H1 (cell line): ENCODE measurements at regions not wholly inside any gene's neighbourhood (a gene's known extent, or its start where the extent isn't known, plus 50 kb on each side); places are given as distances from the start of the nearest gene placed in this dataset.

Source experiments
- CTCF ChIA-PET: fragments of 300-600 bp; sonication (Branson Sonifier 250); formaldehyde crosslinking; loops from one replicate; lab custom pipeline; 2021; ENCODE audit not compliant: partially characterized antibody; lab: Charles Lee
- POLR2A ChIA-PET: fragments of 300-600 bp; sonication (Branson Sonifier 250); formaldehyde crosslinking; loops from one replicate; lab custom pipeline; 2021; ENCODE audit warnings: inconsistent platforms; ENCODE audit not compliant: partially characterized antibody; lab: Charles Lee
- DNase-seq, 2 experiments: peaks; one replicate each; pipeline versions ENCODE4 v3.0.0 to v3.0.0-alpha.2; 2010 to 2022; ENCODE audit warnings: low spot score in 2 of 2, low read depth in 1 of 2, mixed read lengths in 1 of 2
- FAIRE-seq: peaks from 2 replicates; lab custom pipeline; 2011; peaks lifted over from hg19 to GRCh38; lab: Jason Lieb, UNC
- H2AFZ ChIP-seq: 2 replicates; pipeline ENCODE4 v1.8.1; 2012; ENCODE audit warnings: low read length, inconsistent platforms
- H2AK5ac ChIP-seq: 2 replicates; pipeline ENCODE4 v1.6.1; 2013; ENCODE audit warnings: low read depth, low read length
- H2BK120ac ChIP-seq: replicated peaks from 2 replicates; pipeline ENCODE3; 2013; ENCODE audit warnings: low read depth, low read length, inconsistent platforms
- H2BK12ac ChIP-seq: 2 replicates; pipeline ENCODE4 v1.6.1; 2013; ENCODE audit warnings: low read depth, low read length
- H2BK15ac ChIP-seq: 2 replicates; pipeline ENCODE4 v1.6.1; 2013; ENCODE audit warnings: low read length
- H2BK20ac ChIP-seq: 2 replicates; pipeline ENCODE4 v1.6.1; 2013; ENCODE audit warnings: low read length
- H2BK5ac ChIP-seq: 2 replicates; pipeline ENCODE4 v1.6.1; 2013; ENCODE audit warnings: low read depth, low read length
- H3K14ac ChIP-seq: 2 replicates; pipeline ENCODE4 v1.6.1; 2013; ENCODE audit warnings: inconsistent platforms; ENCODE audit not compliant: insufficient read length
- H3K18ac ChIP-seq: 2 replicates; pipeline ENCODE4 v1.6.1; 2013; ENCODE audit warnings: low read length; ENCODE audit errors: extremely low read depth
- H3K23ac ChIP-seq: 2 replicates; pipeline ENCODE4 v1.6.1; 2013; ENCODE audit warnings: inconsistent platforms; ENCODE audit not compliant: insufficient read length
- H3K23me2 ChIP-seq: 2 replicates; pipeline ENCODE4 v1.6.1; 2013; ENCODE audit warnings: low read depth, low read length
- H3K27ac ChIP-seq: 2 replicates; pipeline ENCODE4 v1.6.1; 2011; ENCODE audit warnings: low read depth, low read length, inconsistent platforms
- H3K27me3 ChIP-seq, 4 experiments: replicated peaks in 1 of 4; 1 replicate in 1 of 4; 2 replicates in 3 of 4; pipeline versions ENCODE4 v1.6.1 to v1.8.1; 2011 to 2013; ENCODE audit warnings: low read length in 3 of 4, mild to moderate bottlenecking in 3 of 4, inconsistent platforms in 2 of 4, mixed read lengths in 2 of 4, moderate library complexity in 1 of 4; ENCODE audit not compliant: control insufficient read depth in 3 of 4, insufficient read depth in 3 of 4; ENCODE audit errors: extremely low read depth in 1 of 4
- H3K36me3 ChIP-seq, 4 experiments: 2 replicates each; pipeline versions ENCODE4 v1.6.1 to v1.8.1; 2011 to 2013; ENCODE audit warnings: mild to moderate bottlenecking in 4 of 4, low read length in 3 of 4, moderate library complexity in 2 of 4, control low read depth in 1 of 4, inconsistent platforms in 1 of 4; ENCODE audit not compliant: insufficient read depth in 4 of 4, control insufficient read depth in 2 of 4
- H3K4ac ChIP-seq: replicated peaks from 2 replicates; pipeline ENCODE3; 2013; ENCODE audit warnings: low read length, low read depth, mixed read lengths, inconsistent platforms; ENCODE audit not compliant: insufficient read length
- H3K4me1 ChIP-seq, 4 experiments: replicated peaks in 1 of 4; 1 replicate in 1 of 4; 2 replicates in 3 of 4; pipeline versions ENCODE4 v1.6.1 to v1.8.1; 2011 to 2013; ENCODE audit warnings: low read length in 3 of 4, inconsistent platforms in 2 of 4, mixed read lengths in 1 of 4; ENCODE audit not compliant: insufficient read depth in 4 of 4, control insufficient read depth in 3 of 4
- H3K4me2 ChIP-seq, 2 experiments: 2 replicates each; pipeline versions ENCODE4 v1.6.1 to v1.8.1; 2011 to 2013; ENCODE audit warnings: low read depth in 2 of 2, low read length in 2 of 2, control low read depth in 1 of 2, inconsistent platforms in 1 of 2, mild to moderate bottlenecking in 1 of 2; ENCODE audit not compliant: insufficient read depth in 1 of 2
- H3K4me3 ChIP-seq, 4 experiments: fragments of 200-600, 300-600 bp in 1 of 4; sonication (generic), shearing (Covaris generic), sonication (Bioruptor Twin) in 1 of 4; 2 replicates each; pipeline versions ENCODE4 v1.5.1 to v1.8.1; 2011 to 2016; ENCODE audit warnings: low read length in 4 of 4, low read depth in 3 of 4, control low read depth in 2 of 4, inconsistent platforms in 2 of 4, mild to moderate bottlenecking in 2 of 4, mixed read lengths in 1 of 4, moderate library complexity in 1 of 4; ENCODE audit not compliant: insufficient read depth in 2 of 4; ENCODE audit errors: extremely low read depth in 1 of 4
- H3K56ac ChIP-seq: replicated peaks from 2 replicates; pipeline ENCODE3; 2013; ENCODE audit warnings: low read depth, mild to moderate bottlenecking, mixed read lengths, low read length, inconsistent platforms; ENCODE audit not compliant: insufficient read length
- H3K79me1 ChIP-seq: 2 replicates; pipeline ENCODE4 v1.6.1; 2013; ENCODE audit warnings: low read depth, low read length, control low read depth
- H3K79me2 ChIP-seq, 2 experiments: 2 replicates each; pipeline versions ENCODE4 v1.6.1 to v1.8.1; 2012 to 2013; ENCODE audit warnings: low read length in 2 of 2, mild to moderate bottlenecking in 2 of 2, inconsistent platforms in 1 of 2; ENCODE audit not compliant: insufficient read depth in 2 of 2, control insufficient read depth in 1 of 2
- H3K9ac ChIP-seq, 4 experiments: replicated peaks in 1 of 4; 1 replicate in 1 of 4; 2 replicates in 3 of 4; pipeline versions ENCODE4 v1.6.1 to v1.8.1; 2011 to 2013; ENCODE audit warnings: low read depth in 3 of 4, low read length in 3 of 4, control low read depth in 2 of 4, mild to moderate bottlenecking in 2 of 4, moderate library complexity in 2 of 4, inconsistent platforms in 1 of 4; ENCODE audit errors: extremely low read depth in 1 of 4
- H3K9me3 ChIP-seq, 2 experiments: 2 replicates each; pipeline versions ENCODE4 v1.6.1 to v1.8.1; 2012 to 2013; ENCODE audit warnings: mild to moderate bottlenecking in 2 of 2, moderate library complexity in 2 of 2, control low read depth in 1 of 2, inconsistent platforms in 1 of 2, low read depth in 1 of 2, low read length in 1 of 2, mixed read lengths in 1 of 2; ENCODE audit not compliant: insufficient read depth in 2 of 2
- H4K20me1 ChIP-seq, 2 experiments: replicated peaks in 1 of 2; 2 replicates each; pipeline versions ENCODE3 to v1.8.1; 2011 to 2013; ENCODE audit warnings: inconsistent platforms in 2 of 2, low read length in 2 of 2, mild to moderate bottlenecking in 1 of 2; ENCODE audit not compliant: insufficient read depth in 2 of 2, control insufficient read depth in 1 of 2
- H4K5ac ChIP-seq: 2 replicates; pipeline ENCODE4 v1.6.1; 2013; ENCODE audit warnings: low read length, low read depth, mixed read lengths, inconsistent platforms; ENCODE audit not compliant: insufficient read length
- H4K8ac ChIP-seq: 2 replicates; pipeline ENCODE4 v1.8.0; 2013; ENCODE audit warnings: mild to moderate bottlenecking, moderate library complexity, low read length, inconsistent platforms; ENCODE audit not compliant: insufficient read depth; ENCODE audit errors: extremely low read depth
- H4K91ac ChIP-seq: replicated peaks from 2 replicates; pipeline ENCODE3; 2013; ENCODE audit warnings: low read length, mixed read lengths, inconsistent platforms; ENCODE audit not compliant: insufficient read length
- ATF2 ChIP-seq: IDR thresholded peaks from 2 replicates; pipeline ENCODE4 v1.6.1; 2012; ENCODE audit warnings: low read length, inconsistent platforms
- CBX8 ChIP-seq: fragments of 300-800, 300-1000 bp; sonication (generic); IDR thresholded peaks from 2 replicates; pipeline ENCODE4 v1.7.1; 2016; ENCODE audit warnings: low read depth, low read length, borderline replicate concordance
- CEBPB ChIP-seq: IDR thresholded peaks from 2 replicates; pipeline ENCODE4 v1.6.1; 2012; ENCODE audit warnings: low read depth, low read length
- CHD1 ChIP-seq: IDR thresholded peaks from 2 replicates; pipeline ENCODE4 v1.6.1; 2012; ENCODE audit warnings: low read depth, low read length, improper control_type of control experiment
- CTBP2 ChIP-seq: IDR thresholded peaks from 2 replicates; pipeline ENCODE4 v1.7.0; 2011; ENCODE audit warnings: borderline replicate concordance, mild to moderate bottlenecking, moderate library complexity, mixed read lengths, low read length; ENCODE audit not compliant: insufficient read depth, insufficient read length
- POLR2AphosphoS5 ChIP-seq: IDR thresholded peaks from 2 replicates; pipeline ENCODE4 v1.6.1; 2011; ENCODE audit warnings: low read depth, low read length
- SIX5 ChIP-seq: IDR thresholded peaks from 2 replicates; pipeline ENCODE4 v1.6.1; 2011; ENCODE audit warnings: mild to moderate bottlenecking, low read depth, low read length
- SP1 ChIP-seq: IDR thresholded peaks from 2 replicates; pipeline ENCODE4 v1.6.1; 2011; ENCODE audit warnings: low read depth, low read length
- SP4 ChIP-seq: IDR thresholded peaks from 2 replicates; pipeline ENCODE4 v1.6.1; 2012; ENCODE audit warnings: low read length, inconsistent platforms
- WGBS, 2 experiments: shearing (Covaris generic) in 1 of 2; methylation state at CpG; one replicate each; pipeline versions ENCODE4 v1.1.6 to v1.1.7; 2013 to 2015; ENCODE audit warnings: low lambda C conversion rate in 2 of 2, mixed read lengths in 2 of 2, inconsistent platforms in 1 of 2, low coverage in 1 of 2, missing lambda C conversion rate in 1 of 2; ENCODE audit not compliant: insufficient replicate concordance in 2 of 2, insufficient coverage in 1 of 2, insufficient read length in 1 of 2; ENCODE audit errors: extremely low coverage in 1 of 2, missing lambda C conversion rate in 1 of 2; 5-methylcytosine and 5-hydroxymethylcytosine counted together

GRCh38 chr14:75374911-75375310, 52.9 kb upstream of the JDP2 start:
- H3K27me3 ChIP-seq = no peaks in the 10 kb centered on the region
- no peak overlapping the region for H4K8ac ChIP-seq
- no peak for TF ChIP-seq CTBP2
- TF ChIP-seq CBX8 = no peak
- no peak for TF ChIP-seq SP1
- TF ChIP-seq SIX5 = no peak
- no peak for TF ChIP-seq SP4
- TF ChIP-seq ATF2 = no peak
- no peak for TF ChIP-seq CHD1
- TF ChIP-seq POLR2AphosphoS5 = no peak
- TF ChIP-seq CEBPB = no peak
- TF ChIP-seq, all 59 proteins: peak for 0
- FAIRE-seq (no peak), DNase-seq (no peak)
- Histone ChIP-seq H4K91ac (no peak overlapping the region), H3K18ac (no peak overlapping the region), H2BK20ac (no peak overlapping the region), H2AK5ac (no peak overlapping the region), H2BK5ac (no peak overlapping the region), H3K27ac (no peak overlapping the region), H3K79me2 (no peaks in the 10 kb centered on the region), H3K36me3 (no peaks in the 10 kb centered on the region), H2BK15ac (no peak overlapping the region), H4K5ac (no peak overlapping the region), H3K23ac (no peak overlapping the region), H3K9ac (no peak overlapping the region), H2BK120ac (no peak overlapping the region), H2BK12ac (no peak overlapping the region), H3K9me3 (no peaks in the 10 kb centered on the region), H4K20me1 (no peaks in the 10 kb centered on the region), H3K4me3 (no peak overlapping the region), H3K4me2 (no peak overlapping the region), H3K56ac (no peak overlapping the region), H2AFZ (no peak overlapping the region), H3K79me1 (no peaks in the 10 kb centered on the region), H3K4me1 (peaks cover 0 to 3% (median 1%) of the 10 kb centered on the region in 4 experiments; a peak in 3 of 7 replicates), H3K14ac (no peak overlapping the region), H3K23me2 (peaks cover 3% of the 10 kb centered on the region; the same call in 1 of the 2 replicates), H3K4ac (no peak overlapping the region)
- WGBS, 2 experiments = 62% methylated on average over 1 of the region's 1 CpG; no CpG with 5 or more reads in 1 of the 2 experiments
- ChIA-PET POLR2A (no interaction called here), CTCF (no interaction called here)
